PFSK-1 (cell line): ENCODE measurements at regions not wholly inside any gene's neighbourhood (a gene's known extent, or its start where the extent isn't known, plus 50 kb on each side); places are given as distances from the start of the nearest gene placed in this dataset.

Experiments
- POLR2AphosphoS5 ChIP-seq: IDR thresholded peaks from 2 replicates; pipeline ENCODE4 v1.6.1; 2012; ENCODE audit warnings: low read depth, mild to moderate bottlenecking, control low read depth, low read length, moderate library complexity
- REST ChIP-seq, 2 experiments: IDR thresholded peaks; 2 replicates each; pipeline versions ENCODE4 v1.6.1 to v1.8.0; 2011 to 2012; ENCODE audit warnings: low read depth in 2 of 2, low read length in 2 of 2, control low read depth in 1 of 2, inconsistent platforms in 1 of 2, mild to moderate bottlenecking in 1 of 2, moderate library complexity in 1 of 2; ENCODE audit not compliant: insufficient read depth in 1 of 2
- TAF1 ChIP-seq: IDR thresholded peaks from 2 replicates; pipeline ENCODE4 v1.6.1; 2012; ENCODE audit warnings: low read length, control low read depth, borderline replicate concordance; ENCODE audit not compliant: insufficient read depth

GRCh38 chr3:19075037-19075436 is 73.3 kb upstream of the KCNH8 start:
- no peak for TF ChIP-seq TAF1
- no peak for TF ChIP-seq POLR2AphosphoS5
- no peak for TF ChIP-seq REST (IDR thresholded peaks at IDR 0.05; ENCODE audit: insufficient read depth in 1 of 2, low read depth in 2 of 2, low read length in 2 of 2)
